WERI-Rb-1 (cell line): ENCODE measurements at regions not wholly inside any gene's neighbourhood (a gene's known extent, or its start where the extent isn't known, plus 50 kb on each side); places are given as distances from the start of the nearest gene placed in this dataset.

ENCODE experiments used
- DNase-seq: peaks from one replicate; pipeline ENCODE4 v3.0.0-alpha.2; 2020
- H3K27ac ChIP-seq: fragments of 250-450 bp; sonication (Bioruptor Pico); 2 replicates; pipeline ENCODE4 v1.5.1; 2020; ENCODE audit warnings: mild to moderate bottlenecking, moderate library complexity
- H3K27me3 ChIP-seq: fragments of 250-450 bp; sonication (Bioruptor Pico); 2 replicates; pipeline ENCODE4 v1.5.1; 2021; ENCODE audit warnings: mild to moderate bottlenecking, low read depth, moderate library complexity; ENCODE audit not compliant: insufficient read depth, severe bottlenecking
- H3K36me3 ChIP-seq: fragments of 250-450 bp; sonication (Bioruptor Pico); 2 replicates; pipeline ENCODE4 v1.5.1; 2020; ENCODE audit warnings: mild to moderate bottlenecking, moderate library complexity
- H3K4me3 ChIP-seq: 2 replicates; pipeline ENCODE4 v1.5.1; 2011; ENCODE audit warnings: low read depth, mild to moderate bottlenecking, control low read depth, low read length
- H3K9me3 ChIP-seq: fragments of 250-450 bp; sonication (Bioruptor Pico); 2 replicates; pipeline ENCODE4 v1.5.1; 2021; ENCODE audit warnings: mild to moderate bottlenecking, moderate library complexity; ENCODE audit not compliant: severe bottlenecking
- CTCF ChIP-seq: IDR thresholded peaks from 2 replicates; pipeline ENCODE4 v1.5.1; 2011; ENCODE audit warnings: low read depth, mild to moderate bottlenecking, control low read depth, inconsistent platforms, low read length

- H3K36me3 ChIP-seq: no peaks in the 10 kb centered on the region
- no peaks in the 10 kb centered on the region for H3K27me3 ChIP-seq
- H3K27ac ChIP-seq: no peak overlapping the region
- DNase-seq: no peak
- TF ChIP-seq CTCF: no peak
- no peak overlapping the region for H3K4me3 ChIP-seq
- H3K9me3 ChIP-seq: no peaks in the 10 kb centered on the region
These were observed 444.4 kb downstream of the GATA3 start for GRCh38 chr10:8498881-8499280.

- Histone ChIP-seq H3K27me3 (no peaks in the 10 kb centered on the region), H3K36me3 (no peaks in the 10 kb centered on the region), H3K9me3 (no peaks in the 10 kb centered on the region), H3K27ac (no peak overlapping the region), H3K4me3 (no peak overlapping the region)
- DNase-seq: no peak
- TF ChIP-seq CTCF: no peak
These were observed 444.8 kb downstream of the GATA3 start for GRCh38 chr10:8499312-8499711.

- H3K4me3 ChIP-seq: no peak overlapping the region
- no peaks in the 10 kb centered on the region for H3K27me3 ChIP-seq
- H3K36me3 ChIP-seq: no peaks in the 10 kb centered on the region
- no peak overlapping the region for H3K27ac ChIP-seq
- H3K9me3 ChIP-seq: no peaks in the 10 kb centered on the region
- DNase-seq: no peak
- TF ChIP-seq CTCF: no peak
These were observed 445.4 kb downstream of the GATA3 start for GRCh38 chr10:8499752-8500390.

- H3K4me3 ChIP-seq: no peak overlapping the region
- no peaks in the 10 kb centered on the region for H3K36me3 ChIP-seq
These were observed 448.1 kb downstream of the GATA3 start for GRCh38 chr10:8502573-8502972.

GRCh38 chr10:8504499-8504898, 450.0 kb downstream of the GATA3 start:
- H3K36me3 ChIP-seq: no peaks in the 10 kb centered on the region
- DNase-seq: no peak
- TF ChIP-seq CTCF: no peak
- H3K27me3 ChIP-seq: peaks cover 4% of the 10 kb centered on the region
- H3K9me3 ChIP-seq: no peaks in the 10 kb centered on the region
- H3K4me3 ChIP-seq: no peak overlapping the region
- H3K27ac ChIP-seq: no peak overlapping the region

More at GRCh38 chr10:8502573-8502972, 448.1 kb downstream of the GATA3 start:
- no peak for TF ChIP-seq CTCF
- H3K9me3 ChIP-seq: no peaks in the 10 kb centered on the region
- no peak overlapping the region for H3K27ac ChIP-seq
- DNase-seq: no peak
- peaks cover 4% of the 10 kb centered on the region for H3K27me3 ChIP-seq

- Histone ChIP-seq H3K9me3 (no peaks in the 10 kb centered on the region), H3K4me3 (no peak overlapping the region), H3K27ac (no peak overlapping the region), H3K36me3 (no peaks in the 10 kb centered on the region), H3K27me3 (peaks cover 4% of the 10 kb centered on the region)
- TF ChIP-seq CTCF: no peak
- DNase-seq: no peak
These were observed 452.7 kb downstream of the GATA3 start for GRCh38 chr10:8507156-8507555.
